ENCODE measurements at regions not wholly inside any gene's neighbourhood (a gene's known extent, or its start where the extent isn't known, plus 50 kb on each side); places are given as distances from the start of the nearest gene placed in this dataset.
A peak's percentile ranks its signal among the peaks of the same experiment; 100 is the strongest.

DNA sequence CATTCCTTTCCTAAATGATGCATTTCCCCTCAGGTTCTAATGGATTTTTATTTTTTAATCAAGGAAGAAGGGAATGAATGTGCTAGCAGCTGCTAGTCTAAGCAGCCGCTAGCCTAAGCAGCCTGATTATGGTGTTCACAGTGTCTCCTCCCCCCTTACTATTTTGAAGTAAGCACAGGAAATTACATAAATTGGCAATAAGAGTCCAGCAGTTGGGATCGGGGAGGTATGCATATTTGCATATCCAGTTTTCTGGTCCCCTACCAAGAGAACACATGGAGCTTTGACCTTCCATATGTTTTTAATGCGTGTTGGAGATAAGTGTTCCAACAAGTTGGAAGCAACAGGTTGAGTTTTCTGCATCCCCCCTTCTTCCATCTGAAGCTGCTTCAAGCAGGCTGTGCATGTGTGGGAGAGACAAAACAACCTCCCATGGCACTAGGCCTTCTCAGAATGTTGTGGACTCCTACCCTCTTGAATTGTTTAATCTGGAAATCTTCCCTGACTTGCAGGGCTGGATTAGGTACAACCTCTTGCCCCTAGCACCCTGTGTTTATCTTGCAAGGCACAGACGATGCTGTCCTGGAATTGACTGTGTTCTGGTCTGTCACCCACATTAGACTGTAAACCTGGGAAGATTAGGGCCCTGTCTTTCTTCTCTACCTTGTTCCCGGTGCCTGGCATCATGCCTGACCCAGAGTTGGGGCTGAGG lies 124.8 kb upstream of the LRIG1 start:
- H3K9ac ChIP-seq (ENCODE audit: control insufficient read depth, insufficient read depth, low read length), result no peak overlapping the region
- H3K9me3 ChIP-seq (replicated peaks; ENCODE audit: control insufficient read depth, insufficient read depth, low read length), result no peaks in the 10 kb centered on the region
- ATAC-seq, result no peak
- H3K4me1 ChIP-seq (ENCODE audit: control insufficient read depth, insufficient read depth, low read length), result no peaks in the 10 kb centered on the region
- TF ChIP-seq ESRRA (IDR thresholded peaks at IDR 0.05; ENCODE audit: low read length) (no peak), SUPT20H (IDR thresholded peaks at IDR 0.05; ENCODE audit: borderline replicate concordance, control insufficient read depth, low read depth, low read length) (no peak)
- no peak overlapping the region for H3K4me3 ChIP-seq
- FAIRE-seq, result no peak
- SMC1A ChIA-PET (ENCODE audit: uncharacterized antibody, unreplicated experiment), result no interaction called here
- no TSS peak for BruUV-seq (replicated peaks)
- WGBS (ENCODE audit: insufficient coverage, insufficient replicate concordance, low lambda C conversion rate, missing lambda C conversion rate), result 23% methylated on average over 5 of the region's 5 CpGs
- CTCF ChIA-PET, result no interaction called here
- H3K36me3 ChIP-seq (ENCODE audit: control insufficient read depth in 2 of 2, insufficient read depth in 2 of 2, low read length in 1 of 2), result no peaks in the 10 kb centered on the region
- POLR2A ChIA-PET, result no interaction called here
- H3K79me2 ChIP-seq (ENCODE audit: control insufficient read depth, insufficient read depth, low read length), result no peaks in the 10 kb centered on the region
- no peak overlapping the region for H3K4me2 ChIP-seq (ENCODE audit: control insufficient read depth, insufficient read depth)
- H4K20me1 ChIP-seq (ENCODE audit: control insufficient read depth, insufficient read depth), result no peaks in the 10 kb centered on the region
- intact Hi-C loops (cut with micrococcal nuclease; ENCODE audit: unreplicated experiment) (no loop called here), in situ Hi-C loops (cut with MboI) (no loop called here)
- no peak for DNase-seq (ENCODE audit: low read depth, low spot score)
- H3K27me3 ChIP-seq (replicated peaks in 1 of 2; ENCODE audit: control insufficient read depth in 2 of 2, insufficient read depth in 2 of 2, low read length in 1 of 2), result no peaks in the 10 kb centered on the region; a peak in 2 of 4 replicates
- H2AFZ ChIP-seq (ENCODE audit: control insufficient read depth, low read depth, low read length), result no peak overlapping the region
- H3K27ac ChIP-seq (ENCODE audit: control insufficient read depth, insufficient read depth), result no peak overlapping the region
- RAD21 ChIA-PET (ENCODE audit: unreplicated experiment), result no interaction called here

DNA sequence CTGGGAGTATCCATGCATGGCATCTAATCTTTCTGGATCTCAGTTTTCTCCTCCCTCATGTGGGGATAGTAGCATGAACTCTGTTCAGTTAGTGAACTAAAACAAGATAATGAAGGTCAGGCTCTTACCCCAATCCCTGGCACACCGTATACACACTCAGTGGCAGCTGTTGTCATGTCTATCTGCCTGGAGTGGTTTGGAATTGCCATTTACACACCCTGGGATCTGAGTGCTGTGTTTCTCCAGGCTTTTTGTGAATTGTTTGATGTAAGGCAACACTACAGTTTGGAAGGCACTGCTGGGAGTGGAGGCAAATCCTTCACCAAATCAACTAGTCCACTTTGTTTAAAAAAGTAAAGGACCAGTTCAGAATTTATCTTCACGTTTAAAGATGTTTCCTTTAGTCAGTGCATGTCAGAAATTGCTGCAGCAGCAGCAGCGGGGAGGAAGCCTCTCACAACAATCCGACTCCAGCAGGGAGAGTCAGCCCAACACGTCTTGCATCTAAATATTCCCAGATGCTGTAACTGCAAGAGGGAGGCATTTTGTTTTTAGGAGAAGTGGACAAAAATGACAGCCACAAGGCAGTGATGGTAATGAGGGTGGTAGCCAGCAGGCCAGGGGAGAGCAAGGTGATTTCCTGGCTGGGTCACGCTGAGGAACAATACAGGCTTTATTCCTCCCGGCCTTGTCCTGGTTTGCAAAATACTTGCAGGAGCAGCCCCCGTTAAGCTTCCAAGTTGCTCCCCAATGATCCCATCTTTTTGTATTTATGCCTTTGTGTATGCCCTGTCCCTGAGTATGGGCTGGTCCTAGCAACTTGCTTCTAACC lies 128.5 kb upstream of the LRIG1 start:
- H4K20me1 ChIP-seq (ENCODE audit: control insufficient read depth, insufficient read depth), result no peaks in the 10 kb centered on the region
- TF ChIP-seq JUNB (IDR thresholded peaks at IDR 0.05) (no peak), EP300 (IDR thresholded peaks at IDR 0.05; ENCODE audit: borderline replicate concordance in 1 of 2, control insufficient read depth in 1 of 2, low read depth in 2 of 2, low read length in 2 of 2) (no peak), CHD1 (IDR thresholded peaks at IDR 0.05; ENCODE audit: low read depth, low read length) (no peak), ATF7 (IDR thresholded peaks at IDR 0.05; ENCODE audit: low read depth) (no peak), CEBPZ (IDR thresholded peaks at IDR 0.05; ENCODE audit: low read depth, low read length) (no peak)
- TF ChIP-seq, protein P1, sequence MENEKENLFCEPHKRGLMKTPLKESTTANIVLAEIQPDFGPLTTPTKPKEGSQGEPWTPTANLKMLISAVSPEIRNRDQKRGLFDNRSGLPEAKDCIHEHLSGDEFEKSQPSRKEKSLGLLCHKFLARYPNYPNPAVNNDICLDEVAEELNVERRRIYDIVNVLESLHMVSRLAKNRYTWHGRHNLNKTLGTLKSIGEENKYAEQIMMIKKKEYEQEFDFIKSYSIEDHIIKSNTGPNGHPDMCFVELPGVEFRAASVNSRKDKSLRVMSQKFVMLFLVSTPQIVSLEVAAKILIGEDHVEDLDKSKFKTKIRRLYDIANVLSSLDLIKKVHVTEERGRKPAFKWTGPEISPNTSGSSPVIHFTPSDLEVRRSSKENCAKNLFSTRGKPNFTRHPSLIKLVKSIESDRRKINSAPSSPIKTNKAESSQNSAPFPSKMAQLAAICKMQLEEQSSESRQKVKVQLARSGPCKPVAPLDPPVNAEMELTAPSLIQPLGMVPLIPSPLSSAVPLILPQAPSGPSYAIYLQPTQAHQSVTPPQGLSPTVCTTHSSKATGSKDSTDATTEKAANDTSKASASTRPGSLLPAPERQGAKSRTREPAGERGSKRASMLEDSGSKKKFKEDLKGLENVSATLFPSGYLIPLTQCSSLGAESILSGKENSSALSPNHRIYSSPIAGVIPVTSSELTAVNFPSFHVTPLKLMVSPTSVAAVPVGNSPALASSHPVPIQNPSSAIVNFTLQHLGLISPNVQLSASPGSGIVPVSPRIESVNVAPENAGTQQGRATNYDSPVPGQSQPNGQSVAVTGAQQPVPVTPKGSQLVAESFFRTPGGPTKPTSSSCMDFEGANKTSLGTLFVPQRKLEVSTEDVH (IDR thresholded peaks at IDR 0.05; ENCODE audit: low read depth, partially characterized antibody), result no peak
- H3K79me2 ChIP-seq (ENCODE audit: control insufficient read depth, insufficient read depth, low read length), result no peaks in the 10 kb centered on the region
- intact Hi-C loops (cut with micrococcal nuclease; ENCODE audit: unreplicated experiment), result no loop called here
- H3K9ac ChIP-seq (ENCODE audit: control insufficient read depth, insufficient read depth, low read length), result no peak overlapping the region
- 34% methylated on average over 8 of the region's 8 CpGs for WGBS (ENCODE audit: insufficient coverage, insufficient replicate concordance, low lambda C conversion rate, missing lambda C conversion rate)
- H3K4me1 ChIP-seq (ENCODE audit: control insufficient read depth, insufficient read depth, low read length), result no peaks in the 10 kb centered on the region
- in situ Hi-C loops (cut with MboI), result no loop called here
- CTCF ChIA-PET, result interaction anchor here (1.0 kb wide), 1 partner anchor 11 kb away, joined by 3 read pairs; no protein-coding TSS in a partner anchor
- no TSS peak for BruUV-seq (replicated peaks)
- RAD21 ChIA-PET (ENCODE audit: unreplicated experiment), result no interaction called here
- no peaks in the 10 kb centered on the region; a peak in 2 of 4 replicates for H3K27me3 ChIP-seq (replicated peaks in 1 of 2; ENCODE audit: control insufficient read depth in 2 of 2, insufficient read depth in 2 of 2, low read length in 1 of 2)
- no peaks in the 10 kb centered on the region for H3K9me3 ChIP-seq (replicated peaks; ENCODE audit: control insufficient read depth, insufficient read depth, low read length)
- POLR2A ChIA-PET, result no interaction called here
- no peak overlapping the region for H3K4me2 ChIP-seq (ENCODE audit: control insufficient read depth, insufficient read depth)
- FAIRE-seq (no peak), ATAC-seq (peak; percentile 35; the same call in 1 of the 3 replicates), DNase-seq (ENCODE audit: low read depth, low spot score) (no peak)
- no peak overlapping the region for H3K27ac ChIP-seq (ENCODE audit: control insufficient read depth, insufficient read depth)
- H3K36me3 ChIP-seq (ENCODE audit: control insufficient read depth in 2 of 2, insufficient read depth in 2 of 2, low read length in 1 of 2), result no peaks in the 10 kb centered on the region
- no peak overlapping the region for H2AFZ ChIP-seq (ENCODE audit: control insufficient read depth, low read depth, low read length)
- no peak overlapping the region for H3K4me3 ChIP-seq
- SMC1A ChIA-PET (ENCODE audit: uncharacterized antibody, unreplicated experiment), result interaction anchor here (0.6 kb wide), 1 partner anchor 116 kb away, joined by 4 read pairs; no protein-coding TSS in a partner anchor

Measured in GM12878 (cell line).